ENCODE measurements at regions not wholly inside any gene's neighbourhood (a gene's known extent, or its start where the extent isn't known, plus 50 kb on each side); places are given as distances from the start of the nearest gene placed in this dataset.

GRCh38 chr3:23675010-23675409 lies 130.7 kb upstream of the UBE2E1 start:
- TF ChIP-seq POLR2A (IDR thresholded peaks at IDR 0.05): no peak
- TF ChIP-seq, protein P1, sequence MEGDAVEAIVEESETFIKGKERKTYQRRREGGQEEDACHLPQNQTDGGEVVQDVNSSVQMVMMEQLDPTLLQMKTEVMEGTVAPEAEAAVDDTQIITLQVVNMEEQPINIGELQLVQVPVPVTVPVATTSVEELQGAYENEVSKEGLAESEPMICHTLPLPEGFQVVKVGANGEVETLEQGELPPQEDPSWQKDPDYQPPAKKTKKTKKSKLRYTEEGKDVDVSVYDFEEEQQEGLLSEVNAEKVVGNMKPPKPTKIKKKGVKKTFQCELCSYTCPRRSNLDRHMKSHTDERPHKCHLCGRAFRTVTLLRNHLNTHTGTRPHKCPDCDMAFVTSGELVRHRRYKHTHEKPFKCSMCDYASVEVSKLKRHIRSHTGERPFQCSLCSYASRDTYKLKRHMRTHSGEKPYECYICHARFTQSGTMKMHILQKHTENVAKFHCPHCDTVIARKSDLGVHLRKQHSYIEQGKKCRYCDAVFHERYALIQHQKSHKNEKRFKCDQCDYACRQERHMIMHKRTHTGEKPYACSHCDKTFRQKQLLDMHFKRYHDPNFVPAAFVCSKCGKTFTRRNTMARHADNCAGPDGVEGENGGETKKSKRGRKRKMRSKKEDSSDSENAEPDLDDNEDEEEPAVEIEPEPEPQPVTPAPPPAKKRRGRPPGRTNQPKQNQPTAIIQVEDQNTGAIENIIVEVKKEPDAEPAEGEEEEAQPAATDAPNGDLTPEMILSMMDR (IDR thresholded peaks at IDR 0.05 in 8 of 11, conservative IDR thresholded peaks at IDR 0.05 in 3 of 11): no peak
- TF ChIP-seq POLR2AphosphoS5 (IDR thresholded peaks at IDR 0.05): no peak
